Retinal pigment epithelial cell (primary cell): ENCODE measurements at regions not wholly inside any gene's neighbourhood (a gene's known extent, or its start where the extent isn't known, plus 50 kb on each side); places are given as distances from the start of the nearest gene placed in this dataset.

Source experiments
- DNase-seq: peaks from one replicate; pipeline ENCODE4 v3.0.0-alpha.2; 2010; ENCODE audit warnings: low read depth
- H3K4me3 ChIP-seq: 2 replicates; pipeline ENCODE4 v1.5.1; 2011; ENCODE audit warnings: mild to moderate bottlenecking, low read length, control low read depth, moderate library complexity
- TF ChIP-seq, protein P1 (sequence below): conservative IDR thresholded peaks from 2 replicates; pipeline ENCODE4 v1.5.1; 2011; ENCODE audit warnings: low read depth, low read length, control low read depth, inconsistent platforms

DNA sequence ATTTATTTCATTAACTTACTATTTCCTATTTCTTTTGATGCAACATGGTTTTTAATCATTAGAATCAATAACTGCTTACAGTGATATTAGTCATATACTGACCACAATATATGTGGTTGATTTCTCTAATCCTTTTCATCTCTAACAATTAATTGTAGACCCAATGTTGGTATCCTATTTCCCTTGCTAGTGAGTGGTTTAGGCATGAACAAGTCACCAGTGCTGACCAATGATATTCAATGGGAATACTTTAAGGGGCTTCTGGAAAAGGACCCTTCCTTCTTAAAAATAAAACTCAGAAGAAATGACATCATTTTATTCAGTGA is 672.4 kb upstream of the GRAMD2B start:
- TF ChIP-seq, protein P1, sequence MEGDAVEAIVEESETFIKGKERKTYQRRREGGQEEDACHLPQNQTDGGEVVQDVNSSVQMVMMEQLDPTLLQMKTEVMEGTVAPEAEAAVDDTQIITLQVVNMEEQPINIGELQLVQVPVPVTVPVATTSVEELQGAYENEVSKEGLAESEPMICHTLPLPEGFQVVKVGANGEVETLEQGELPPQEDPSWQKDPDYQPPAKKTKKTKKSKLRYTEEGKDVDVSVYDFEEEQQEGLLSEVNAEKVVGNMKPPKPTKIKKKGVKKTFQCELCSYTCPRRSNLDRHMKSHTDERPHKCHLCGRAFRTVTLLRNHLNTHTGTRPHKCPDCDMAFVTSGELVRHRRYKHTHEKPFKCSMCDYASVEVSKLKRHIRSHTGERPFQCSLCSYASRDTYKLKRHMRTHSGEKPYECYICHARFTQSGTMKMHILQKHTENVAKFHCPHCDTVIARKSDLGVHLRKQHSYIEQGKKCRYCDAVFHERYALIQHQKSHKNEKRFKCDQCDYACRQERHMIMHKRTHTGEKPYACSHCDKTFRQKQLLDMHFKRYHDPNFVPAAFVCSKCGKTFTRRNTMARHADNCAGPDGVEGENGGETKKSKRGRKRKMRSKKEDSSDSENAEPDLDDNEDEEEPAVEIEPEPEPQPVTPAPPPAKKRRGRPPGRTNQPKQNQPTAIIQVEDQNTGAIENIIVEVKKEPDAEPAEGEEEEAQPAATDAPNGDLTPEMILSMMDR = no peak
- DNase-seq = no peak
- H3K4me3 ChIP-seq = no peak overlapping the region

DNA sequence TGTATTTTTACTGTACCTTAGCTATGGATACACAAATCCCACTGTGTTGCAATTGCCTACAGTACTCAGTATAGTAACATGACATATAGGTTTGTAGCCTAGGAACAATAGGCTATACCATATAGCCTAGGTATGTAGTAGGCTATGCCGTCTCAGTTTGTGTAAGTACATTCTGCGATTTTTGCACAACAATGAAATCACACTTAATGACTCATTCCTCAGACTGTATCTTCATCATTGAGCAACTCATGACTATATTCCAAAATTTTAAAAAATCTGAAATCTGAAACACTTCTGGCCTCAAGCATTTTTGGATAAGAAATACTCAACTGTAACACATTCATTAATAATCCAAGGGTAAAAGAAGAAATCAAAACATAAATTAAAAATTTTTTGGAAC is 666.8 kb upstream of the GRAMD2B start:
- DNase-seq = no peak
- no peak overlapping the region for H3K4me3 ChIP-seq
- TF ChIP-seq, protein P1 = no peak

DNA sequence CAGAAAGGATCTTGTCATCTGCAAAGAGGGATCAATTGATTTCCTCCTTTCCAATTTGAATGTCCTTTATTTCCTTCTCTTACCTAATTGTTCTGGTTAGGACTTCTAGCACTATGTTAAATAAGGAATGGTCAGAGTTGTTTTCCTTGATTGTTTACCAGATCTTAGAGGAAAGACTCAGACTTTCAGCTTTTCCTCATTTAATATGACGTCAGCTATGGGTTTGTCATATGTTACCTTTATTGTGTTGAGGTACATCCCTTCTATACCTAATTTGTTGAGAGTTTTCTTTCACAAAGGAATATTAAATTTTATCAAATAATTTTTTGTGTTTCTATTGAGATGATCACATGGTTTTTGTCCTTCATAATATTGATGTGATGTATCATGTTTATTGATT is 656.5 kb upstream of the GRAMD2B start:
- no peak for DNase-seq
- no peak overlapping the region for H3K4me3 ChIP-seq
- TF ChIP-seq, protein P1 = no peak

DNA sequence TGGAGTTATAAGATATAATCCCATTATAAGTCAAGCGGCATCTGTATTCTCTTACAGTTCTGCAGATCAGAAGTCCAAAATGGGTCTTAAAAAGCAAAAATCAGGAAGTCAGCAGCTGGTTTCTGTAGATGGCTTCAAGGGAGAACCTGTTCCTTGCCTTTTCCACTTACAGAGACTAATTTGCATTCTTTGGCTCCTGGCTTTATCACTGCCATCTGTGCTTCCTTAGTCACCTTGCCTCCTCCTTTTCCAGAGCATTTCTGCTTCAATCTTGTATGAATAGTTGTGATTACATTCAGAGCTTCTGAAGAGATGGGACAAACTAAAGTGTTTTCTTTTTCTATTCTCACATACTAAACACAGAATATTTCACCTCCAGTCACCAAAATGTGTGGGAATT is 647.3 kb upstream of the GRAMD2B start:
- no peak for DNase-seq
- TF ChIP-seq, protein P1 = no peak
- no peak overlapping the region for H3K4me3 ChIP-seq

- no peak overlapping the region for H3K4me3 ChIP-seq
- no peak for DNase-seq
- TF ChIP-seq, protein P1 = no peak
These were observed 646.5 kb upstream of the GRAMD2B start for GRCh38 chr5:125776656-125777139.

DNA sequence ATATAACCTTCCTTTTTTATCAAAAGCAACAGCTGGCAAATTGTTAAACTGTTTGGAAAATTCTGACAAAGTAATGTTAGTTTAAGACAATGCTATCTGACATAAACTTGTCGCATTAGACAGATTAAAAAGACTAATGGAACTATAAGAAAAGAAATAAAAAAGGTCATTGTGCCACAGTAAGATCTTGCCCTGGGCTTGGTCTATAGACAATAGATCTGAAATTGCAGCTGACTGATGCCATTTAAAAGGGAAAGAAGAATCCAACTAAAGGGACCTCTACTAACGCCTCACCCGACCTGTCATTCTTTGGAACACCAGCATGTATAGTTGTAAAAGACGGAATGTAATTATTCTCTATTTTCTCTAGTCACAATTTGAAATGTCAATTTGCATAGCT is 644.4 kb upstream of the GRAMD2B start:
- DNase-seq = no peak
- H3K4me3 ChIP-seq = no peak overlapping the region
- TF ChIP-seq, protein P1 = no peak

GRCh38 chr5:125785407-125785806 is 637.8 kb upstream of the GRAMD2B start:
- no peak overlapping the region for H3K4me3 ChIP-seq
- no peak for DNase-seq
- TF ChIP-seq, protein P1 = no peak
